ENCODE measurements at regions not wholly inside any gene's neighbourhood (a gene's known extent, or its start where the extent isn't known, plus 50 kb on each side); places are given as distances from the start of the nearest gene placed in this dataset.
"Not testable (repeated sequence)": the region's sequence is repeated elsewhere in the genome, so short reads cannot be mapped to it uniquely, and the experiment has no call there.

- no peak for TF ChIP-seq CTCF (IDR thresholded peaks at IDR 0.05; ENCODE audit: borderline replicate concordance, insufficient read depth, low read depth, low read length)
- no peak overlapping the region for H3K4me3 ChIP-seq (ENCODE audit: low read depth, low read length)
These were observed 116.9 kb upstream of the MAP1LC3B2 start for GRCh38 chr12:116442304-116442703.

GRCh38 chr12:116442946-116443345 lies 116.2 kb upstream of the MAP1LC3B2 start:
- no peak for TF ChIP-seq CTCF (IDR thresholded peaks at IDR 0.05; ENCODE audit: borderline replicate concordance, insufficient read depth, low read depth, low read length)
- H3K4me3 ChIP-seq (ENCODE audit: low read depth, low read length) = no peak overlapping the region

GRCh38 chr12:116443821-116444589 lies 115.2 kb upstream of the MAP1LC3B2 start:
- no peak overlapping the region for H3K4me3 ChIP-seq (ENCODE audit: low read depth, low read length)
- TF ChIP-seq CTCF (IDR thresholded peaks at IDR 0.05; ENCODE audit: borderline replicate concordance, insufficient read depth, low read depth, low read length) = no peak

GRCh38 chr12:116444590-116444943 lies 114.6 kb upstream of the MAP1LC3B2 start:
- H3K4me3 ChIP-seq (ENCODE audit: low read depth, low read length) = no peak overlapping the region
- no peak for TF ChIP-seq CTCF (IDR thresholded peaks at IDR 0.05; ENCODE audit: borderline replicate concordance, insufficient read depth, low read depth, low read length)

GRCh38 chr12:116448165-116448739 lies 110.9 kb upstream of the MAP1LC3B2 start:
- TF ChIP-seq CTCF (IDR thresholded peaks at IDR 0.05; ENCODE audit: borderline replicate concordance, insufficient read depth, low read depth, low read length) = no peak
- H3K4me3 ChIP-seq (ENCODE audit: low read depth, low read length) = no peak overlapping the region

GRCh38 chr12:116450406-116450910 lies 108.7 kb upstream of the MAP1LC3B2 start:
- H3K4me3 ChIP-seq (ENCODE audit: low read depth, low read length) = no peak overlapping the region
- no peak for TF ChIP-seq CTCF (IDR thresholded peaks at IDR 0.05; ENCODE audit: borderline replicate concordance, insufficient read depth, low read depth, low read length)

- not testable (repeated sequence) for H3K4me3 ChIP-seq (ENCODE audit: low read depth, low read length)
These were observed 106.2 kb upstream of the MAP1LC3B2 start for GRCh38 chr12:116452975-116453374.

Data from GM12875 (cell line).